Medulla oblongata (tissue), 1 donor: ENCODE measurements at regions not wholly inside any gene's neighbourhood (a gene's known extent, or its start where the extent isn't known, plus 50 kb on each side); places are given as distances from the start of the nearest gene placed in this dataset.

Experiments
- DNase-seq: peaks from one replicate; pipeline ENCODE4 v3.0.0-alpha.2; 2015; ENCODE audit errors: extremely low spot score

- peak; percentile 75 for DNase-seq
These were observed 162.8 kb downstream of the FBXO8 start for GRCh38 chr4:174120446-174121295.

GRCh38 chr4:174119830-174120229 lies 163.6 kb downstream of the FBXO8 start:
- peak; percentile 16 for DNase-seq

- no peak for DNase-seq
These were observed 164.4 kb downstream of the FBXO8 start for GRCh38 chr4:174119051-174119450.

- no peak for DNase-seq
These were observed 165.3 kb downstream of the FBXO8 start for GRCh38 chr4:174118171-174118570.

- DNase-seq = no peak
These were observed 166.0 kb downstream of the FBXO8 start for GRCh38 chr4:174117445-174117844.

GRCh38 chr4:174116021-174116420 lies 167.4 kb downstream of the FBXO8 start:
- DNase-seq = no peak

GRCh38 chr4:174111422-174111821 lies 172.0 kb downstream of the FBXO8 start:
- no peak for DNase-seq

- DNase-seq = no peak
These were observed 173.3 kb downstream of the FBXO8 start for GRCh38 chr4:174110180-174110579.

- DNase-seq = no peak
These were observed 175.6 kb downstream of the FBXO8 start for GRCh38 chr4:174107746-174108354.

GRCh38 chr4:174105202-174105601 lies 178.3 kb downstream of the FBXO8 start:
- DNase-seq = no peak

GRCh38 chr4:174100910-174101309 lies 182.6 kb downstream of the FBXO8 start:
- DNase-seq = no peak

GRCh38 chr4:174099712-174100111 lies 183.8 kb downstream of the FBXO8 start:
- DNase-seq = no peak

- no peak for DNase-seq
These were observed 186.5 kb downstream of the FBXO8 start for GRCh38 chr4:174096999-174097398.

- no peak for DNase-seq
These were observed 187.0 kb downstream of the FBXO8 start for GRCh38 chr4:174096456-174096855.

GRCh38 chr4:174091130-174091529 lies 192.3 kb downstream of the FBXO8 start:
- DNase-seq = no peak

- DNase-seq = no peak
These were observed 193.8 kb downstream of the FBXO8 start for GRCh38 chr4:174089711-174090110.

- no peak for DNase-seq
These were observed 194.7 kb downstream of the FBXO8 start for GRCh38 chr4:174088795-174089194.

GRCh38 chr4:174086829-174087799 lies 196.4 kb downstream of the FBXO8 start:
- no peak for DNase-seq

GRCh38 chr4:174084981-174085380 lies 198.5 kb downstream of the FBXO8 start:
- no peak for DNase-seq

GRCh38 chr4:174084542-174084941 lies 198.9 kb downstream of the FBXO8 start:
- DNase-seq = no peak

GRCh38 chr4:174080361-174080760 lies 203.1 kb downstream of the FBXO8 start:
- no peak for DNase-seq

- no peak for DNase-seq
These were observed 211.9 kb downstream of the FBXO8 start for GRCh38 chr4:174071595-174071994.
